ENCODE measurements at regions not wholly inside any gene's neighbourhood (a gene's known extent, or its start where the extent isn't known, plus 50 kb on each side); places are given as distances from the start of the nearest gene placed in this dataset.

GRCh38 chr16:79543219-79543618 is 57.3 kb downstream of the MAF start:
- TF ChIP-seq SUZ12 (IDR thresholded peaks at IDR 0.05) (no peak), SP1 (IDR thresholded peaks at IDR 0.05) (no peak), L3MBTL2 (conservative IDR thresholded peaks at IDR 0.05) (no peak), CTBP1 (IDR thresholded peaks at IDR 0.05; ENCODE audit: borderline replicate concordance) (no peak), NFRKB (IDR thresholded peaks at IDR 0.05) (no peak), ZNF384 (IDR thresholded peaks at IDR 0.05) (no peak), LEF1 (IDR thresholded peaks at IDR 0.05; ENCODE audit: borderline replicate concordance) (no peak), ARNT (IDR thresholded peaks at IDR 0.05) (no peak), FOXA1 (IDR thresholded peaks at IDR 0.05) (no peak), PKNOX1 (IDR thresholded peaks at IDR 0.05) (no peak), FOXM1 (IDR thresholded peaks at IDR 0.05; ENCODE audit: borderline replicate concordance) (no peak), BHLHE40 (IDR thresholded peaks at IDR 0.05; ENCODE audit: borderline replicate concordance) (no peak), FOXK2 (IDR thresholded peaks at IDR 0.05) (no peak), TARDBP (IDR thresholded peaks at IDR 0.05) (no peak), HDGF (IDR thresholded peaks at IDR 0.05; ENCODE audit: borderline replicate concordance) (no peak), ELF4 (IDR thresholded peaks at IDR 0.05) (no peak)
- ChIA-PET POLR2A (no interaction called here), CTCF (no interaction called here)
- no peak for DNase-seq (ENCODE audit: extremely low spot score)

GRCh38 chr16:79542237-79542774 is 58.2 kb downstream of the MAF start:
- DNase-seq (ENCODE audit: extremely low spot score): no peak
- TF ChIP-seq CTBP1 (IDR thresholded peaks at IDR 0.05; ENCODE audit: borderline replicate concordance): no peak
- no peak for TF ChIP-seq L3MBTL2 (conservative IDR thresholded peaks at IDR 0.05)
- TF ChIP-seq NFRKB (IDR thresholded peaks at IDR 0.05): no peak
- TF ChIP-seq FOXK2 (IDR thresholded peaks at IDR 0.05): no peak
- no peak for TF ChIP-seq SUZ12 (IDR thresholded peaks at IDR 0.05)
- TF ChIP-seq ZNF384 (IDR thresholded peaks at IDR 0.05): no peak
- no peak for TF ChIP-seq ELF4 (IDR thresholded peaks at IDR 0.05)
- no peak for TF ChIP-seq LEF1 (IDR thresholded peaks at IDR 0.05; ENCODE audit: borderline replicate concordance)
- ChIA-PET CTCF (no interaction called here), POLR2A (no interaction called here)

GRCh38 chr16:79540825-79541595 is 59.5 kb downstream of the MAF start:
- no peak for DNase-seq (ENCODE audit: extremely low spot score)
- ChIA-PET POLR2A (no interaction called here), CTCF (no interaction called here)
- TF ChIP-seq CTBP1 (IDR thresholded peaks at IDR 0.05; ENCODE audit: borderline replicate concordance) (no peak), BHLHE40 (IDR thresholded peaks at IDR 0.05; ENCODE audit: borderline replicate concordance) (no peak), ZNF384 (IDR thresholded peaks at IDR 0.05) (no peak), HDGF (IDR thresholded peaks at IDR 0.05; ENCODE audit: borderline replicate concordance) (no peak), SUZ12 (IDR thresholded peaks at IDR 0.05) (no peak), SP1 (IDR thresholded peaks at IDR 0.05) (no peak), ELF4 (IDR thresholded peaks at IDR 0.05) (no peak), TARDBP (IDR thresholded peaks at IDR 0.05) (no peak)

- no peak for DNase-seq (ENCODE audit: extremely low spot score)
- no peak for TF ChIP-seq TARDBP (IDR thresholded peaks at IDR 0.05)
- no peak for TF ChIP-seq FOXK2 (IDR thresholded peaks at IDR 0.05)
- no peak for TF ChIP-seq PKNOX1 (IDR thresholded peaks at IDR 0.05)
- no peak for TF ChIP-seq LEF1 (IDR thresholded peaks at IDR 0.05; ENCODE audit: borderline replicate concordance)
- TF ChIP-seq HDGF (IDR thresholded peaks at IDR 0.05; ENCODE audit: borderline replicate concordance): no peak
- no peak for TF ChIP-seq BHLHE40 (IDR thresholded peaks at IDR 0.05; ENCODE audit: borderline replicate concordance)
- TF ChIP-seq SUZ12 (IDR thresholded peaks at IDR 0.05): no peak
- CTCF ChIA-PET: no interaction called here
- POLR2A ChIA-PET: no interaction called here
Measured at GRCh38 chr16:79537584-79537983, 63.0 kb downstream of the MAF start.

GRCh38 chr16:79536958-79537357 is 63.6 kb downstream of the MAF start:
- DNase-seq (ENCODE audit: extremely low spot score): no peak
- POLR2A ChIA-PET: no interaction called here
- CTCF ChIA-PET: no interaction called here
- TF ChIP-seq CTBP1 (IDR thresholded peaks at IDR 0.05; ENCODE audit: borderline replicate concordance) (no peak), TARDBP (IDR thresholded peaks at IDR 0.05) (no peak), NFRKB (IDR thresholded peaks at IDR 0.05) (no peak), L3MBTL2 (conservative IDR thresholded peaks at IDR 0.05) (no peak), FOXK2 (IDR thresholded peaks at IDR 0.05) (no peak), FOXM1 (IDR thresholded peaks at IDR 0.05; ENCODE audit: borderline replicate concordance) (no peak)

- CTCF ChIA-PET: no interaction called here
- DNase-seq (ENCODE audit: extremely low spot score): no peak
- POLR2A ChIA-PET: no interaction called here
- no peak for TF ChIP-seq PKNOX1 (IDR thresholded peaks at IDR 0.05)
Measured at GRCh38 chr16:79535130-79535529, 65.4 kb downstream of the MAF start.

GRCh38 chr16:79534143-79534542 is 66.4 kb downstream of the MAF start:
- TF ChIP-seq ELF4 (IDR thresholded peaks at IDR 0.05): no peak
- TF ChIP-seq SP1 (IDR thresholded peaks at IDR 0.05): no peak
- TF ChIP-seq FOXK2 (IDR thresholded peaks at IDR 0.05): no peak
- TF ChIP-seq FOXA1 (IDR thresholded peaks at IDR 0.05): no peak
- no peak for TF ChIP-seq BHLHE40 (IDR thresholded peaks at IDR 0.05; ENCODE audit: borderline replicate concordance)
- no peak for TF ChIP-seq PKNOX1 (IDR thresholded peaks at IDR 0.05)
- TF ChIP-seq ARNT (IDR thresholded peaks at IDR 0.05): no peak
- no peak for TF ChIP-seq L3MBTL2 (conservative IDR thresholded peaks at IDR 0.05)
- no peak for TF ChIP-seq FOXM1 (IDR thresholded peaks at IDR 0.05; ENCODE audit: borderline replicate concordance)
- TF ChIP-seq HDGF (IDR thresholded peaks at IDR 0.05; ENCODE audit: borderline replicate concordance): no peak
- no peak for TF ChIP-seq NFRKB (IDR thresholded peaks at IDR 0.05)
- no peak for TF ChIP-seq CTBP1 (IDR thresholded peaks at IDR 0.05; ENCODE audit: borderline replicate concordance)
- TF ChIP-seq TARDBP (IDR thresholded peaks at IDR 0.05): no peak
- no peak for DNase-seq (ENCODE audit: extremely low spot score)
- POLR2A ChIA-PET: no interaction called here
- CTCF ChIA-PET: no interaction called here

Measured in HEK293T (cell line).